GM21423 (cell line): ENCODE measurements at regions not wholly inside any gene's neighbourhood (a gene's known extent, or its start where the extent isn't known, plus 50 kb on each side); places are given as distances from the start of the nearest gene placed in this dataset.
"Not testable (repeated sequence)": the region's sequence is repeated elsewhere in the genome, so short reads cannot be mapped to it uniquely, and the experiment has no call there.

Experiments
- ATAC-seq: cut with Tn5 transposase; IDR thresholded peaks from one replicate; pipeline ENCODE4 v1.9.1; 2021; ENCODE audit warnings: mild to moderate bottlenecking, moderate library complexity; ENCODE audit not compliant: unreplicated experiment

GRCh38 chr6:28621268-28621667, 95.6 kb downstream of the GPX5 start:
- not testable (repeated sequence) for ATAC-seq

GRCh38 chr6:28623242-28623641, 97.6 kb downstream of the GPX5 start:
- not testable (repeated sequence) for ATAC-seq

GRCh38 chr6:28626386-28626785, 100.7 kb downstream of the GPX5 start:
- ATAC-seq = not testable (repeated sequence)

GRCh38 chr6:28632326-28632851, 106.7 kb downstream of the GPX5 start:
- no peak for ATAC-seq

GRCh38 chr6:28633445-28634215, 107.9 kb downstream of the GPX5 start:
- ATAC-seq = no peak

GRCh38 chr6:28634411-28634760, 108.7 kb downstream of the GPX5 start:
- no peak for ATAC-seq

- ATAC-seq = no peak
These were observed 109.3 kb downstream of the GPX5 start for GRCh38 chr6:28634761-28635546.

- ATAC-seq = no peak
These were observed 110.0 kb downstream of the GPX5 start for GRCh38 chr6:28635547-28636158.

GRCh38 chr6:28638787-28639430, 113.2 kb downstream of the GPX5 start:
- ATAC-seq = no peak

GRCh38 chr6:28639445-28640290, 114.0 kb downstream of the GPX5 start:
- not testable (repeated sequence) for ATAC-seq

- ATAC-seq = no peak
These were observed 117.5 kb downstream of the GPX5 start for GRCh38 chr6:28643017-28643740.

GRCh38 chr6:28646650-28647049, 121.0 kb downstream of the GPX5 start:
- no peak for ATAC-seq

- ATAC-seq = no peak
These were observed 122.6 kb downstream of the GPX5 start for GRCh38 chr6:28648035-28648877.

GRCh38 chr6:28648878-28649375, 123.2 kb downstream of the GPX5 start:
- ATAC-seq = no peak

GRCh38 chr6:28651161-28651560, 125.5 kb downstream of the GPX5 start:
- no peak for ATAC-seq

GRCh38 chr6:28653876-28654275, 128.2 kb downstream of the GPX5 start:
- ATAC-seq = no peak

GRCh38 chr6:28655164-28655563, 129.5 kb downstream of the GPX5 start:
- no peak for ATAC-seq

GRCh38 chr6:28656715-28657114, 131.0 kb downstream of the GPX5 start:
- ATAC-seq = no peak
